ENCODE measurements at regions not wholly inside any gene's neighbourhood (a gene's known extent, or its start where the extent isn't known, plus 50 kb on each side); places are given as distances from the start of the nearest gene placed in this dataset.

GRCh38 chr4:117700111-117700892, 334.0 kb upstream of the NDST3 start:
- TF ChIP-seq RARB (CRISPR knock-in tag; IDR thresholded peaks at IDR 0.05) (no peak), CSRNP3 (CRISPR knock-in tag; IDR thresholded peaks at IDR 0.05) (no peak)
